Endothelial cell of umbilical vein (primary cell): ENCODE measurements at regions not wholly inside any gene's neighbourhood (a gene's known extent, or its start where the extent isn't known, plus 50 kb on each side); places are given as distances from the start of the nearest gene placed in this dataset.

Experiments
- BruUV-seq: library from RNA; stranded (reverse); fragments of 400-500 nt; replicated peaks from 2 replicates; lab custom pipeline; 2021; lab: Mats Ljungman, UMichigan
- CTCF ChIA-PET: fragments of 300-600, 350-600 bp; sonication (Branson Sonifier 250); formaldehyde crosslinking; loops from one replicate; lab custom pipeline; 2021; ENCODE audit warnings: antibody characterized with exemption, inconsistent platforms; lab: Charles Lee
- POLR2A ChIA-PET: fragments of 300-600, 350-600 bp; sonication (Branson Sonifier 250); formaldehyde crosslinking; loops from one replicate; lab custom pipeline; 2021; ENCODE audit warnings: antibody characterized with exemption, inconsistent platforms; lab: Charles Lee
- DNase-seq: peaks from one replicate; pipeline ENCODE4 v3.0.0-alpha.2; 2011; ENCODE audit warnings: low read depth, low spot score
- FAIRE-seq: peaks from 2 replicates; lab custom pipeline; 2011; peaks lifted over from hg19 to GRCh38; lab: Jason Lieb, UNC
- H2AFZ ChIP-seq: 2 replicates; pipeline ENCODE4 v1.6.0; 2012; ENCODE audit warnings: low read depth, low read length, control low read depth, inconsistent platforms
- H3K27ac ChIP-seq: 2 replicates; pipeline ENCODE4 v1.5.1; 2011; ENCODE audit warnings: low read depth, mild to moderate bottlenecking, control low read depth, low read length, moderate library complexity; ENCODE audit not compliant: insufficient read depth
- H3K27me3 ChIP-seq, 2 experiments: 2 replicates each; pipeline versions ENCODE4 v1.6.0 to v1.6.1; 2011; ENCODE audit warnings: low read length in 2 of 2, mixed read lengths in 1 of 2; ENCODE audit not compliant: control insufficient read depth in 2 of 2, insufficient read depth in 2 of 2
- H3K36me3 ChIP-seq, 2 experiments: 2 replicates in 1 of 2; 3 replicates in 1 of 2; pipeline ENCODE4 v1.5.1; 2011; ENCODE audit warnings: low read length in 2 of 2, mild to moderate bottlenecking in 1 of 2, moderate library complexity in 1 of 2; ENCODE audit not compliant: control insufficient read depth in 2 of 2, insufficient read depth in 2 of 2; ENCODE audit errors: extremely low read depth in 1 of 2
- H3K4me1 ChIP-seq: 3 replicates; pipeline ENCODE4 v1.5.1; 2011; ENCODE audit warnings: mild to moderate bottlenecking, low read length; ENCODE audit not compliant: control insufficient read depth, insufficient read depth; ENCODE audit errors: extremely low read depth
- H3K4me2 ChIP-seq: 2 replicates; pipeline ENCODE4 v1.6.1; 2011; ENCODE audit warnings: low read length, control low read depth, mixed read lengths; ENCODE audit not compliant: insufficient read depth
- H3K4me3 ChIP-seq, 3 experiments: fragments of 200-600 bp in 1 of 3; sonication (generic), shearing (Covaris generic) in 1 of 3; replicated peaks in 1 of 3; 2 replicates each; pipeline ENCODE4 v1.5.1; 2011 to 2016; ENCODE audit warnings: control low read depth in 3 of 3, low read length in 3 of 3, mild to moderate bottlenecking in 2 of 3, inconsistent platforms in 1 of 3, low read depth in 1 of 3, moderate library complexity in 1 of 3; ENCODE audit not compliant: insufficient read depth in 1 of 3
- H3K79me2 ChIP-seq: 2 replicates; pipeline ENCODE4 v1.6.0; 2012; ENCODE audit warnings: low read length, inconsistent platforms; ENCODE audit not compliant: control insufficient read depth, insufficient read depth
- H3K9ac ChIP-seq: replicated peaks from 2 replicates; pipeline ENCODE3; 2011; ENCODE audit warnings: low read length, control low read depth; ENCODE audit not compliant: insufficient read depth; ENCODE audit errors: extremely low read depth
- H3K9me1 ChIP-seq: replicated peaks from 3 replicates; pipeline ENCODE4 v1.6.0; 2011; ENCODE audit warnings: mild to moderate bottlenecking, low read length; ENCODE audit not compliant: control insufficient read depth, insufficient read depth; ENCODE audit errors: extremely low read depth
- H3K9me3 ChIP-seq: replicated peaks from 2 replicates; pipeline ENCODE4 v1.5.1; 2012; ENCODE audit warnings: low read length, inconsistent platforms; ENCODE audit not compliant: control insufficient read depth, insufficient read depth
- H4K20me1 ChIP-seq: replicated peaks from 2 replicates; pipeline ENCODE3; 2011; ENCODE audit warnings: mild to moderate bottlenecking, low read length; ENCODE audit not compliant: control insufficient read depth, insufficient read depth; ENCODE audit errors: extremely low read depth
- EZH2 ChIP-seq: IDR thresholded peaks from 2 replicates; pipeline ENCODE4 v1.6.1; 2012; ENCODE audit warnings: borderline replicate concordance, low read depth, mild to moderate bottlenecking, moderate library complexity, low read length, inconsistent platforms; ENCODE audit not compliant: severe bottlenecking
- FOS ChIP-seq: IDR thresholded peaks from 2 replicates; pipeline ENCODE4 v1.6.1; 2011; ENCODE audit warnings: mild to moderate bottlenecking, low read length, moderate library complexity, borderline replicate concordance; ENCODE audit not compliant: insufficient read depth
- GATA2 ChIP-seq: IDR thresholded peaks from 2 replicates; pipeline ENCODE4 v1.7.0; 2011; ENCODE audit warnings: low read depth, mild to moderate bottlenecking, moderate library complexity, mixed read lengths, low read length; ENCODE audit not compliant: insufficient read length, insufficient read depth
- JUN ChIP-seq: IDR thresholded peaks from 2 replicates; pipeline ENCODE4 v1.6.1; 2011; ENCODE audit warnings: borderline replicate concordance, low read depth; ENCODE audit not compliant: insufficient read length, insufficient read depth
- MYC ChIP-seq: IDR thresholded peaks from one replicate; pipeline ENCODE4 v1.6.1; 2011; ENCODE audit warnings: mild to moderate bottlenecking, low read depth, low read length
- POLR2A ChIP-seq: IDR thresholded peaks from 2 replicates; pipeline ENCODE4 v1.6.1; 2012; ENCODE audit warnings: low read depth, mild to moderate bottlenecking, control low read depth, low read length
- POLR2AphosphoS5 ChIP-seq: IDR thresholded peaks from 2 replicates; pipeline ENCODE4 v1.6.1; 2012; ENCODE audit warnings: low read depth, mild to moderate bottlenecking, control low read depth, low read length, moderate library complexity; ENCODE audit not compliant: insufficient read depth
- dilution Hi-C: fragments of 300-500 bp; cut with MboI; formaldehyde crosslinking; loops from one replicate; pipeline ENCODE4 v1.15.0; 2019; ENCODE audit warnings: low sequenced_read_pairs; ENCODE audit not compliant: extremely low pct_ligation_motif_present
- intact Hi-C: fragments of 100-400 bp; cut with micrococcal nuclease; formaldehyde crosslinking; loops from one replicate; pipeline ENCODE4 v1.10.0; 2022
- TF ChIP-seq, protein P1 (sequence below), 2 donors: IDR thresholded peaks; 1 replicate in 1 of 2; 2 replicates in 1 of 2; pipeline ENCODE4 v1.5.1; 2011; ENCODE audit warnings: low read length in 2 of 2, mild to moderate bottlenecking in 2 of 2, moderate library complexity in 2 of 2, control low read depth in 1 of 2, inconsistent platforms in 1 of 2, low read depth in 1 of 2; ENCODE audit not compliant: insufficient read depth in 1 of 2; ENCODE audit errors: extremely low read depth in 1 of 2
- TF ChIP-seq, protein P2 (sequence below): IDR thresholded peaks from 2 replicates; pipeline ENCODE4 v1.6.1; 2011; ENCODE audit not compliant: insufficient read depth, insufficient read length

DNA sequence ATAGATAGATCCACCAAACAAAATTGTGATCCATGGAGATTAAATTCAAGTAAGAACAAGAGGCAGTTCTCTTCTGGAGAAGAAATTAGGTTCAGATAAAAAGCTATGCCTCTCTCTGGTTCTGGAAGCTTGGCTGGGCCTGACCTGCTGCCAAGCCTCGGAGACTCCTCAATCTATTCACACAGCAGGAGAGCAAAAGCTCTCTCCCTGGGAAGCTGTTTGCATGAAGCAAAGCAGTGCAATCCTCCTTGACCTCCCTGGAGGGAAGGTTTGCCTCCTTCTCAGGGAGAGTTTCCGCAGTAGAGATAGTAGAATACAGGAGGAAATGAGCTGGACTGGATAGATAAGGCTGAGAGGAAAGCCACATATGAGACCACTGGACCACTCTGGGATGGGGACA is 78.1 kb upstream of the GNAO1 start:
- DNase-seq: no peak
- intact Hi-C loops: no loop called here
- Histone ChIP-seq H2AFZ (no peak overlapping the region), H3K4me3 (no peak overlapping the region), H3K9ac (no peak overlapping the region), H3K9me1 (no peaks in the 10 kb centered on the region), H3K79me2 (no peaks in the 10 kb centered on the region), H4K20me1 (no peaks in the 10 kb centered on the region), H3K27me3 (no peaks in the 10 kb centered on the region), H3K27ac (no peak overlapping the region), H3K4me1 (no peaks in the 10 kb centered on the region), H3K36me3 (no peaks in the 10 kb centered on the region), H3K9me3 (no peaks in the 10 kb centered on the region), H3K4me2 (no peak overlapping the region)
- FAIRE-seq: no peak
- dilution Hi-C loops: no loop called here
- TF ChIP-seq, protein P1, sequence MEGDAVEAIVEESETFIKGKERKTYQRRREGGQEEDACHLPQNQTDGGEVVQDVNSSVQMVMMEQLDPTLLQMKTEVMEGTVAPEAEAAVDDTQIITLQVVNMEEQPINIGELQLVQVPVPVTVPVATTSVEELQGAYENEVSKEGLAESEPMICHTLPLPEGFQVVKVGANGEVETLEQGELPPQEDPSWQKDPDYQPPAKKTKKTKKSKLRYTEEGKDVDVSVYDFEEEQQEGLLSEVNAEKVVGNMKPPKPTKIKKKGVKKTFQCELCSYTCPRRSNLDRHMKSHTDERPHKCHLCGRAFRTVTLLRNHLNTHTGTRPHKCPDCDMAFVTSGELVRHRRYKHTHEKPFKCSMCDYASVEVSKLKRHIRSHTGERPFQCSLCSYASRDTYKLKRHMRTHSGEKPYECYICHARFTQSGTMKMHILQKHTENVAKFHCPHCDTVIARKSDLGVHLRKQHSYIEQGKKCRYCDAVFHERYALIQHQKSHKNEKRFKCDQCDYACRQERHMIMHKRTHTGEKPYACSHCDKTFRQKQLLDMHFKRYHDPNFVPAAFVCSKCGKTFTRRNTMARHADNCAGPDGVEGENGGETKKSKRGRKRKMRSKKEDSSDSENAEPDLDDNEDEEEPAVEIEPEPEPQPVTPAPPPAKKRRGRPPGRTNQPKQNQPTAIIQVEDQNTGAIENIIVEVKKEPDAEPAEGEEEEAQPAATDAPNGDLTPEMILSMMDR (IDR thresholded peaks at IDR 0.05; ENCODE audit: extremely low read depth in 1 of 2, insufficient read depth in 1 of 2, low read depth in 1 of 2, low read length in 2 of 2): no peak
- no peak for TF ChIP-seq GATA2
- no peak for TF ChIP-seq MYC
- no peak for TF ChIP-seq FOS
- no peak for TF ChIP-seq JUN
- TF ChIP-seq POLR2AphosphoS5: no peak
- no peak for TF ChIP-seq EZH2
- no peak for TF ChIP-seq POLR2A
- TF ChIP-seq, protein P2, sequence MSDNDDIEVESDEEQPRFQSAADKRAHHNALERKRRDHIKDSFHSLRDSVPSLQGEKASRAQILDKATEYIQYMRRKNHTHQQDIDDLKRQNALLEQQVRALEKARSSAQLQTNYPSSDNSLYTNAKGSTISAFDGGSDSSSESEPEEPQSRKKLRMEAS: no peak
- ChIA-PET CTCF (interaction anchor here (0.9 kb wide), 1 partner anchor 10 kb away, joined by 3 read pairs; no protein-coding TSS in a partner anchor), POLR2A (no interaction called here)
- BruUV-seq: no TSS peak
